ENCODE measurements at regions not wholly inside any gene's neighbourhood (a gene's known extent, or its start where the extent isn't known, plus 50 kb on each side); places are given as distances from the start of the nearest gene placed in this dataset.

DNA sequence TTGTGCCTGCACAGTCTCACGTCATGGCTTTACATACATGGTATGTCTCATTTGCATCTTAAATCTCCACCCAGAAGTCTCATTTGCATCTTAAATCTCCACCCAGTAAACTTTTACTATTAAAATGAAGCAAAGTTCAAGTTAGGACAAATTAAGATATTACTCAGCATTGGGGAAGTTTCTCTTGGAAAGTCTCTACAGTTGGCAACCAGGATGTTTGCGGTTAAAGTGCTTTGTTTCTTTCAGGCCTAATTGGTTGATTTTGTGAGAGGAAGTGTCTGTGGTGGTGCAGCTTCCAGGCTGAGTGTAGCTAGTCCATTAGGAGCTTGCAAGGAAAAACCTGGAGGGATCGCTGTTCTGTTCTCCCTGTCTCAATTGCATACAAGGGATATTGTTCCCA is 1373.3 kb upstream of the GOT2 start:
- intact Hi-C loops (cut with DNase I; ENCODE audit: low total_unique reads): no loop called here
- Histone ChIP-seq H3K9me3 (peaks cover 0 to 8% (median 0%) of the 10 kb centered on the region in 8 donors), H3K4me1 (no peaks in the 10 kb centered on the region), H3K4me3 (no peak overlapping the region), H3K36me3 (no peaks in the 10 kb centered on the region), H3K27ac (peak overlapping the region in 1 of 8 donors; percentile 32), H3K27me3 (replicated peaks in 1 of 7) (no peaks in the 10 kb centered on the region)
- TF ChIP-seq POLR2AphosphoS5 (IDR thresholded peaks at IDR 0.05): no peak
- TF ChIP-seq, protein P1, sequence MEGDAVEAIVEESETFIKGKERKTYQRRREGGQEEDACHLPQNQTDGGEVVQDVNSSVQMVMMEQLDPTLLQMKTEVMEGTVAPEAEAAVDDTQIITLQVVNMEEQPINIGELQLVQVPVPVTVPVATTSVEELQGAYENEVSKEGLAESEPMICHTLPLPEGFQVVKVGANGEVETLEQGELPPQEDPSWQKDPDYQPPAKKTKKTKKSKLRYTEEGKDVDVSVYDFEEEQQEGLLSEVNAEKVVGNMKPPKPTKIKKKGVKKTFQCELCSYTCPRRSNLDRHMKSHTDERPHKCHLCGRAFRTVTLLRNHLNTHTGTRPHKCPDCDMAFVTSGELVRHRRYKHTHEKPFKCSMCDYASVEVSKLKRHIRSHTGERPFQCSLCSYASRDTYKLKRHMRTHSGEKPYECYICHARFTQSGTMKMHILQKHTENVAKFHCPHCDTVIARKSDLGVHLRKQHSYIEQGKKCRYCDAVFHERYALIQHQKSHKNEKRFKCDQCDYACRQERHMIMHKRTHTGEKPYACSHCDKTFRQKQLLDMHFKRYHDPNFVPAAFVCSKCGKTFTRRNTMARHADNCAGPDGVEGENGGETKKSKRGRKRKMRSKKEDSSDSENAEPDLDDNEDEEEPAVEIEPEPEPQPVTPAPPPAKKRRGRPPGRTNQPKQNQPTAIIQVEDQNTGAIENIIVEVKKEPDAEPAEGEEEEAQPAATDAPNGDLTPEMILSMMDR (IDR thresholded peaks at IDR 0.05 in 8 of 11, conservative IDR thresholded peaks at IDR 0.05 in 3 of 11): no peak
- no peak for TF ChIP-seq POLR2A (IDR thresholded peaks at IDR 0.05)
- WGBS, 5 donors: 48 to 59% (median 52%) methylated on average over 3 of the region's 3 CpGs
- no peak for DNase-seq

DNA sequence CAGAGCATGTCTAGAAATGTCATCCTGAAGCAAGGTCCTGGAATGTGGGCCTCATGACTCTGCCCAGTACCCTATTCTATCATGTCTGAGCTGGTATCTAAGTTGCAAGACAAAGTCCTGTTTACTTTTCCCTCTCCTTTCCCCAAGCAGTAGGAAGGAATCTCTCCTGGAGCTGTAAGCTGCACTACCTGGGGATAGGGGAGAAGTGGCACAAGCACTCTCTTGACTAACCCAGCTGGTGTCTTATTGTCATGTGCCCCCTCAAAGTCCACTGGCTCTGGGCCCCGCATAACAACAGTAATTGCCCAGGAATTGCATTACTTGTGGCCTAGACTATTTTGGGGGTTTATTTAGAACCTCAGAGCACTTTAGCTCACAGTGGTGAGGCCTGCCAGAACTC is 1366.3 kb upstream of the GOT2 start:
- no peaks in the 10 kb centered on the region for H3K4me1 ChIP-seq
- H3K4me3 ChIP-seq: no peak overlapping the region
- intact Hi-C loops (cut with DNase I; ENCODE audit: low total_unique reads): no loop called here
- H3K9me3 ChIP-seq: peaks cover 0 to 44% (median 30%) of the 10 kb centered on the region in 8 donors
- no peak for DNase-seq
- no peaks in the 10 kb centered on the region for H3K27me3 ChIP-seq (replicated peaks in 1 of 7)
- H3K36me3 ChIP-seq: no peaks in the 10 kb centered on the region
- TF ChIP-seq POLR2A (IDR thresholded peaks at IDR 0.05) (no peak), POLR2AphosphoS5 (IDR thresholded peaks at IDR 0.05) (no peak)
- TF ChIP-seq, protein P1 (IDR thresholded peaks at IDR 0.05 in 8 of 11, conservative IDR thresholded peaks at IDR 0.05 in 3 of 11): no peak
- WGBS, 5 donors: 6 to 57% (median 44%) methylated on average over 1 of the region's 1 CpG
- H3K27ac ChIP-seq: no peak overlapping the region

DNA sequence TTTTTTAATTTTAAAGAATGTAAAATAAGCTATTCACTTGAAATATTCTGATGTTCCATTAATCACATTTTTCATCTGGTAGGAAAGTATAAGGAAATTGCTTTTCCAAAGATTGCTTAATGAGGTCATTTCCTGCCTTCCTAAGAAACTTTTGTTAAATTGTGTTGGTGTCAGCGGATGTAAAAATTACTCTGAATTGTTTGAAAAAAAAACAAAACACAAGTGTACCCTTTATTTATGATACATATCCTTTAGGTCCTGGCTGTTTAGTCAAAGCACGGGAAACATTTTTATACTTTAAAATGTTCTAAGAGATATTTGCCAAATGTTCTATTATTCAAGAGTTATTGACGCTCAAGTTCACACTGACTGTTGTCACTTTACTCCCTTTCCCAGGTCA is 1357.4 kb upstream of the GOT2 start:
- TF ChIP-seq, protein P1 (IDR thresholded peaks at IDR 0.05 in 8 of 11, conservative IDR thresholded peaks at IDR 0.05 in 3 of 11): no peak
- TF ChIP-seq POLR2AphosphoS5 (IDR thresholded peaks at IDR 0.05) (no peak), POLR2A (IDR thresholded peaks at IDR 0.05) (no peak)
- Histone ChIP-seq H3K9me3 (peaks cover 0 to 20% (median 9%) of the 10 kb centered on the region in 8 donors), H3K4me1 (no peaks in the 10 kb centered on the region), H3K36me3 (no peaks in the 10 kb centered on the region), H3K27me3 (replicated peaks in 1 of 7) (no peaks in the 10 kb centered on the region), H3K27ac (no peak overlapping the region), H3K4me3 (no peak overlapping the region)
- no peak for DNase-seq
- WGBS, 5 donors: 36 to 60% (median 50%) methylated on average over 3 of the region's 3 CpGs
- intact Hi-C loops (cut with DNase I; ENCODE audit: low total_unique reads): no loop called here

DNA sequence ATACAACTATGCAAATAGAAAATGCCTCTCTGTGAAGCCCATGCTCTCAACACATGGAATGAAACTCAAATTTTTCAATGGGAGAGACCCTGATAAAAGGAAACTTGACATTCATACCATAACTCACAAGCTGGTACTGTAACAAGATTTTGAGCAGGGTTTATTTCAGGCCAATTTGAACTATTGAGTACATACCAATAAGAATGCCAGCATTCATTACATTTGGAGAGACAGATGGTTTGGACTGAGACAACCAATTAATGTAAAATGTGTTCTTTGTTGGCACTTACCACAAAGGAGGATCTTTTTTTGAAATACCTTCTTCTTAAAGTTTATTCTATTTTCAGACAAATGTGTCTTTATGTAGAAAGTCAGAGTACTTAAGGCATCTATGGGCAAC is 1357.0 kb upstream of the GOT2 start:
- Histone ChIP-seq H3K9me3 (peaks cover 0 to 23% (median 13%) of the 10 kb centered on the region in 8 donors), H3K27ac (no peak overlapping the region), H3K36me3 (no peaks in the 10 kb centered on the region), H3K4me1 (no peaks in the 10 kb centered on the region), H3K4me3 (no peak overlapping the region), H3K27me3 (replicated peaks in 1 of 7) (no peaks in the 10 kb centered on the region)
- no peak for DNase-seq
- intact Hi-C loops (cut with DNase I; ENCODE audit: low total_unique reads): no loop called here
- TF ChIP-seq, protein P1 (IDR thresholded peaks at IDR 0.05 in 8 of 11, conservative IDR thresholded peaks at IDR 0.05 in 3 of 11): no peak
